Activated B cell treated with CpG ODN at 0.5 μM for 24 hours (primary cell): ENCODE measurements at regions not wholly inside any gene's neighbourhood (a gene's known extent, or its start where the extent isn't known, plus 50 kb on each side); places are given as distances from the start of the nearest gene placed in this dataset.

Source experiments
- ATAC-seq: fragments of 200-7000 bp; cut with Tn5 transposase; one replicate; pipeline ENCODE4 v1.10.0; 2021; ENCODE audit warnings: low read depth, mild to moderate bottlenecking, moderate library complexity
- CTCF ChIA-PET: fragments of 350-600 bp; sonication (Branson Sonifier 250); formaldehyde crosslinking; loops from one replicate; lab custom pipeline; 2021; ENCODE audit warnings: antibody characterized with exemption; lab: Charles Lee
- POLR2A ChIA-PET: fragments of 350-600 bp; sonication (Branson Sonifier 250); formaldehyde crosslinking; loops from one replicate; lab custom pipeline; 2021; ENCODE audit warnings: antibody characterized with exemption; lab: Charles Lee
- DNase-seq: peaks from one replicate; pipeline ENCODE4 v3.0.0; 2022
- H3K27ac Mint-ChIP-seq: one replicate; pipeline ENCODE4 v1.8.0; 2020; ENCODE audit warnings: mixed read lengths
- H3K27me3 Mint-ChIP-seq: one replicate; pipeline ENCODE4 v1.8.0; 2021; ENCODE audit warnings: mixed read lengths
- H3K36me3 Mint-ChIP-seq: one replicate; pipeline ENCODE4 v1.8.0; 2021; ENCODE audit warnings: low read depth, mixed read lengths
- H3K4me1 Mint-ChIP-seq: one replicate; pipeline ENCODE4 v1.8.0; 2021; ENCODE audit warnings: mixed read lengths
- H3K4me3 Mint-ChIP-seq: one replicate; pipeline ENCODE4 v1.8.0; 2020; ENCODE audit warnings: mild to moderate bottlenecking, mixed read lengths
- H3K9me3 Mint-ChIP-seq: one replicate; pipeline ENCODE4 v1.8.0; 2020; ENCODE audit warnings: mixed read lengths
- CTCF ChIP-seq: fragments of 200-600 bp; IDR thresholded peaks from one replicate; pipeline ENCODE4 v1.8.0; 2022; ENCODE audit warnings: antibody characterized with exemption, mild to moderate bottlenecking
- intact Hi-C: fragments of 100-400 bp; cut with micrococcal nuclease; formaldehyde crosslinking; loops from one replicate; pipeline ENCODE4 v1.15.1; 2024

- POLR2A ChIA-PET = no interaction called here
- DNase-seq = no peak
- no peak for ATAC-seq
- H3K9me3 Mint-ChIP-seq = peaks cover 15% of the 10 kb centered on the region
- intact Hi-C loops = no loop called here
- CTCF ChIA-PET = no interaction called here
- no peak for TF ChIP-seq CTCF
- H3K27ac Mint-ChIP-seq = no peak overlapping the region
- H3K27me3 Mint-ChIP-seq = no peaks in the 10 kb centered on the region
- no peak overlapping the region for H3K4me3 Mint-ChIP-seq
- H3K4me1 Mint-ChIP-seq = no peaks in the 10 kb centered on the region
- no peaks in the 10 kb centered on the region for H3K36me3 Mint-ChIP-seq
Measured at GRCh38 chr5:23612701-23613100, 105.3 kb downstream of the PRDM9 start.

- Mint-ChIP-seq H3K9me3 (peaks cover 13% of the 10 kb centered on the region), H3K36me3 (no peaks in the 10 kb centered on the region), H3K4me3 (no peak overlapping the region), H3K4me1 (no peaks in the 10 kb centered on the region), H3K27me3 (no peaks in the 10 kb centered on the region), H3K27ac (no peak overlapping the region)
- no peak for TF ChIP-seq CTCF
- intact Hi-C loops = no loop called here
- DNase-seq (no peak), ATAC-seq (no peak)
- POLR2A ChIA-PET = no interaction called here
- CTCF ChIA-PET = no interaction called here
Measured at GRCh38 chr5:23613566-23613965, 106.2 kb downstream of the PRDM9 start.

- DNase-seq (no peak), ATAC-seq (no peak)
- no peak for TF ChIP-seq CTCF
- Mint-ChIP-seq H3K4me1 (no peaks in the 10 kb centered on the region), H3K36me3 (no peaks in the 10 kb centered on the region), H3K27me3 (no peaks in the 10 kb centered on the region), H3K9me3 (peaks cover 10% of the 10 kb centered on the region), H3K4me3 (no peak overlapping the region), H3K27ac (no peak overlapping the region)
- intact Hi-C loops = no loop called here
- ChIA-PET POLR2A (no interaction called here), CTCF (no interaction called here)
Measured at GRCh38 chr5:23614422-23614821, 107.0 kb downstream of the PRDM9 start.

- CTCF ChIA-PET = no interaction called here
Measured at GRCh38 chr5:23626961-23627360, 119.6 kb downstream of the PRDM9 start.

GRCh38 chr5:23627976-23628375 lies 120.6 kb downstream of the PRDM9 start:
- POLR2A ChIA-PET = no interaction called here
- ATAC-seq (no peak), DNase-seq (no peak)
- Mint-ChIP-seq H3K27me3 (no peaks in the 10 kb centered on the region), H3K4me1 (no peaks in the 10 kb centered on the region), H3K36me3 (no peaks in the 10 kb centered on the region), H3K4me3 (no peak overlapping the region), H3K27ac (no peak overlapping the region), H3K9me3 (peaks cover 3% of the 10 kb centered on the region)
- intact Hi-C loops = no loop called here
- no peak for TF ChIP-seq CTCF
- CTCF ChIA-PET = no interaction called here

More at GRCh38 chr5:23626961-23627360, 119.6 kb downstream of the PRDM9 start:
- no peak for TF ChIP-seq CTCF
- intact Hi-C loops = no loop called here
- Mint-ChIP-seq H3K27ac (no peak overlapping the region), H3K27me3 (no peaks in the 10 kb centered on the region), H3K9me3 (peaks cover 3% of the 10 kb centered on the region), H3K4me1 (no peaks in the 10 kb centered on the region), H3K4me3 (no peak overlapping the region), H3K36me3 (no peaks in the 10 kb centered on the region)
- DNase-seq (no peak), ATAC-seq (no peak)
- POLR2A ChIA-PET = no interaction called here
